H1 (cell line): ENCODE measurements at regions not wholly inside any gene's neighbourhood (a gene's known extent, or its start where the extent isn't known, plus 50 kb on each side); places are given as distances from the start of the nearest gene placed in this dataset.

Experiments used
- CTCF ChIA-PET: fragments of 300-600 bp; sonication (Branson Sonifier 250); formaldehyde crosslinking; loops from one replicate; lab custom pipeline; 2021; ENCODE audit not compliant: partially characterized antibody; lab: Charles Lee
- POLR2A ChIA-PET: fragments of 300-600 bp; sonication (Branson Sonifier 250); formaldehyde crosslinking; loops from one replicate; lab custom pipeline; 2021; ENCODE audit warnings: inconsistent platforms; ENCODE audit not compliant: partially characterized antibody; lab: Charles Lee
- DNase-seq, 2 experiments: peaks; one replicate each; pipeline versions ENCODE4 v3.0.0 to v3.0.0-alpha.2; 2010 to 2022; ENCODE audit warnings: low spot score in 2 of 2, low read depth in 1 of 2, mixed read lengths in 1 of 2
- FAIRE-seq: peaks from 2 replicates; lab custom pipeline; 2011; peaks lifted over from hg19 to GRCh38; lab: Jason Lieb, UNC
- H2AFZ ChIP-seq: 2 replicates; pipeline ENCODE4 v1.8.1; 2012; ENCODE audit warnings: low read length, inconsistent platforms
- H2AK5ac ChIP-seq: 2 replicates; pipeline ENCODE4 v1.6.1; 2013; ENCODE audit warnings: low read depth, low read length
- H2BK120ac ChIP-seq: replicated peaks from 2 replicates; pipeline ENCODE3; 2013; ENCODE audit warnings: low read depth, low read length, inconsistent platforms
- H2BK12ac ChIP-seq: 2 replicates; pipeline ENCODE4 v1.6.1; 2013; ENCODE audit warnings: low read depth, low read length
- H2BK15ac ChIP-seq: 2 replicates; pipeline ENCODE4 v1.6.1; 2013; ENCODE audit warnings: low read length
- H2BK20ac ChIP-seq: 2 replicates; pipeline ENCODE4 v1.6.1; 2013; ENCODE audit warnings: low read length
- H2BK5ac ChIP-seq: 2 replicates; pipeline ENCODE4 v1.6.1; 2013; ENCODE audit warnings: low read depth, low read length
- H3K14ac ChIP-seq: 2 replicates; pipeline ENCODE4 v1.6.1; 2013; ENCODE audit warnings: inconsistent platforms; ENCODE audit not compliant: insufficient read length
- H3K18ac ChIP-seq: 2 replicates; pipeline ENCODE4 v1.6.1; 2013; ENCODE audit warnings: low read length; ENCODE audit errors: extremely low read depth
- H3K23ac ChIP-seq: 2 replicates; pipeline ENCODE4 v1.6.1; 2013; ENCODE audit warnings: inconsistent platforms; ENCODE audit not compliant: insufficient read length
- H3K23me2 ChIP-seq: 2 replicates; pipeline ENCODE4 v1.6.1; 2013; ENCODE audit warnings: low read depth, low read length
- H3K27ac ChIP-seq: 2 replicates; pipeline ENCODE4 v1.6.1; 2011; ENCODE audit warnings: low read depth, low read length, inconsistent platforms
- H3K27me3 ChIP-seq, 4 experiments: replicated peaks in 1 of 4; 1 replicate in 1 of 4; 2 replicates in 3 of 4; pipeline versions ENCODE4 v1.6.1 to v1.8.1; 2011 to 2013; ENCODE audit warnings: low read length in 3 of 4, mild to moderate bottlenecking in 3 of 4, inconsistent platforms in 2 of 4, mixed read lengths in 2 of 4, moderate library complexity in 1 of 4; ENCODE audit not compliant: control insufficient read depth in 3 of 4, insufficient read depth in 3 of 4; ENCODE audit errors: extremely low read depth in 1 of 4
- H3K36me3 ChIP-seq, 4 experiments: 2 replicates each; pipeline versions ENCODE4 v1.6.1 to v1.8.1; 2011 to 2013; ENCODE audit warnings: mild to moderate bottlenecking in 4 of 4, low read length in 3 of 4, moderate library complexity in 2 of 4, control low read depth in 1 of 4, inconsistent platforms in 1 of 4; ENCODE audit not compliant: insufficient read depth in 4 of 4, control insufficient read depth in 2 of 4
- H3K4ac ChIP-seq: replicated peaks from 2 replicates; pipeline ENCODE3; 2013; ENCODE audit warnings: low read length, low read depth, mixed read lengths, inconsistent platforms; ENCODE audit not compliant: insufficient read length
- H3K4me1 ChIP-seq, 4 experiments: replicated peaks in 1 of 4; 1 replicate in 1 of 4; 2 replicates in 3 of 4; pipeline versions ENCODE4 v1.6.1 to v1.8.1; 2011 to 2013; ENCODE audit warnings: low read length in 3 of 4, inconsistent platforms in 2 of 4, mixed read lengths in 1 of 4; ENCODE audit not compliant: insufficient read depth in 4 of 4, control insufficient read depth in 3 of 4
- H3K4me2 ChIP-seq, 2 experiments: 2 replicates each; pipeline versions ENCODE4 v1.6.1 to v1.8.1; 2011 to 2013; ENCODE audit warnings: low read depth in 2 of 2, low read length in 2 of 2, control low read depth in 1 of 2, inconsistent platforms in 1 of 2, mild to moderate bottlenecking in 1 of 2; ENCODE audit not compliant: insufficient read depth in 1 of 2
- H3K4me3 ChIP-seq, 4 experiments: fragments of 200-600, 300-600 bp in 1 of 4; sonication (generic), shearing (Covaris generic), sonication (Bioruptor Twin) in 1 of 4; 2 replicates each; pipeline versions ENCODE4 v1.5.1 to v1.8.1; 2011 to 2016; ENCODE audit warnings: low read length in 4 of 4, low read depth in 3 of 4, control low read depth in 2 of 4, inconsistent platforms in 2 of 4, mild to moderate bottlenecking in 2 of 4, mixed read lengths in 1 of 4, moderate library complexity in 1 of 4; ENCODE audit not compliant: insufficient read depth in 2 of 4; ENCODE audit errors: extremely low read depth in 1 of 4
- H3K56ac ChIP-seq: replicated peaks from 2 replicates; pipeline ENCODE3; 2013; ENCODE audit warnings: low read depth, mild to moderate bottlenecking, mixed read lengths, low read length, inconsistent platforms; ENCODE audit not compliant: insufficient read length
- H3K79me1 ChIP-seq: 2 replicates; pipeline ENCODE4 v1.6.1; 2013; ENCODE audit warnings: low read depth, low read length, control low read depth
- H3K79me2 ChIP-seq, 2 experiments: 2 replicates each; pipeline versions ENCODE4 v1.6.1 to v1.8.1; 2012 to 2013; ENCODE audit warnings: low read length in 2 of 2, mild to moderate bottlenecking in 2 of 2, inconsistent platforms in 1 of 2; ENCODE audit not compliant: insufficient read depth in 2 of 2, control insufficient read depth in 1 of 2
- H3K9ac ChIP-seq, 4 experiments: replicated peaks in 1 of 4; 1 replicate in 1 of 4; 2 replicates in 3 of 4; pipeline versions ENCODE4 v1.6.1 to v1.8.1; 2011 to 2013; ENCODE audit warnings: low read depth in 3 of 4, low read length in 3 of 4, control low read depth in 2 of 4, mild to moderate bottlenecking in 2 of 4, moderate library complexity in 2 of 4, inconsistent platforms in 1 of 4; ENCODE audit errors: extremely low read depth in 1 of 4
- H3K9me3 ChIP-seq, 2 experiments: 2 replicates each; pipeline versions ENCODE4 v1.6.1 to v1.8.1; 2012 to 2013; ENCODE audit warnings: mild to moderate bottlenecking in 2 of 2, moderate library complexity in 2 of 2, control low read depth in 1 of 2, inconsistent platforms in 1 of 2, low read depth in 1 of 2, low read length in 1 of 2, mixed read lengths in 1 of 2; ENCODE audit not compliant: insufficient read depth in 2 of 2
- H4K20me1 ChIP-seq, 2 experiments: replicated peaks in 1 of 2; 2 replicates each; pipeline versions ENCODE3 to v1.8.1; 2011 to 2013; ENCODE audit warnings: inconsistent platforms in 2 of 2, low read length in 2 of 2, mild to moderate bottlenecking in 1 of 2; ENCODE audit not compliant: insufficient read depth in 2 of 2, control insufficient read depth in 1 of 2
- H4K5ac ChIP-seq: 2 replicates; pipeline ENCODE4 v1.6.1; 2013; ENCODE audit warnings: low read length, low read depth, mixed read lengths, inconsistent platforms; ENCODE audit not compliant: insufficient read length
- H4K8ac ChIP-seq: 2 replicates; pipeline ENCODE4 v1.8.0; 2013; ENCODE audit warnings: mild to moderate bottlenecking, moderate library complexity, low read length, inconsistent platforms; ENCODE audit not compliant: insufficient read depth; ENCODE audit errors: extremely low read depth
- H4K91ac ChIP-seq: replicated peaks from 2 replicates; pipeline ENCODE3; 2013; ENCODE audit warnings: low read length, mixed read lengths, inconsistent platforms; ENCODE audit not compliant: insufficient read length
- BRCA1 ChIP-seq: IDR thresholded peaks from 2 replicates; pipeline ENCODE4 v1.6.1; 2012; ENCODE audit warnings: low read depth, low read length, improper control_type of control experiment
- CBX5 ChIP-seq: fragments of 300-800, 300-1000 bp; sonication (generic); IDR thresholded peaks from 2 replicates; pipeline ENCODE4 v1.7.1; 2016; ENCODE audit warnings: antibody characterized with exemption, low read length, low read depth
- CHD1 ChIP-seq: IDR thresholded peaks from 2 replicates; pipeline ENCODE4 v1.6.1; 2012; ENCODE audit warnings: low read depth, low read length, improper control_type of control experiment
- WGBS, 2 experiments: shearing (Covaris generic) in 1 of 2; methylation state at CpG; one replicate each; pipeline versions ENCODE4 v1.1.6 to v1.1.7; 2013 to 2015; ENCODE audit warnings: low lambda C conversion rate in 2 of 2, mixed read lengths in 2 of 2, inconsistent platforms in 1 of 2, low coverage in 1 of 2, missing lambda C conversion rate in 1 of 2; ENCODE audit not compliant: insufficient replicate concordance in 2 of 2, insufficient coverage in 1 of 2, insufficient read length in 1 of 2; ENCODE audit errors: extremely low coverage in 1 of 2, missing lambda C conversion rate in 1 of 2; 5-methylcytosine and 5-hydroxymethylcytosine counted together

GRCh38 chr3:194970066-194970465 lies 284.4 kb downstream of the FAM43A start:
- Histone ChIP-seq H3K36me3 (no peaks in the 10 kb centered on the region), H3K9me3 (peaks cover 0 to 3% of the 10 kb centered on the region in 2 experiments; a peak in 1 of 4 replicates), H2BK12ac (no peak overlapping the region), H2BK5ac (no peak overlapping the region), H3K27me3 (no peaks in the 10 kb centered on the region), H3K4me1 (no peaks in the 10 kb centered on the region), H4K20me1 (no peaks in the 10 kb centered on the region), H3K4ac (no peak overlapping the region), H3K18ac (no peak overlapping the region), H3K56ac (no peak overlapping the region), H4K91ac (no peak overlapping the region), H3K9ac (no peak overlapping the region), H2BK120ac (no peak overlapping the region), H2AFZ (no peak overlapping the region), H3K4me3 (no peak overlapping the region), H3K79me2 (no peaks in the 10 kb centered on the region), H3K27ac (no peak overlapping the region), H3K23me2 (no peaks in the 10 kb centered on the region), H2AK5ac (no peak overlapping the region), H2BK15ac (no peak overlapping the region), H3K79me1 (no peaks in the 10 kb centered on the region), H3K14ac (no peak overlapping the region), H4K5ac (no peak overlapping the region), H3K4me2 (no peak overlapping the region), H4K8ac (no peak overlapping the region), H3K23ac (no peak overlapping the region), H2BK20ac (no peak overlapping the region)
- WGBS, 2 experiments: 92% methylated on average over 4 of the region's 4 CpGs; no CpG with 5 or more reads in 1 of the 2 experiments
- POLR2A ChIA-PET: no interaction called here
- no peak for DNase-seq
- FAIRE-seq: no peak
- CTCF ChIA-PET: interaction anchor here (0.9 to 1.7 kb wide), 3 partner anchors 33 to 562 kb away, joined by 3 to 4 read pairs (median 3); no protein-coding TSS in a partner anchor
- TF ChIP-seq CBX5: no peak
- no peak for TF ChIP-seq BRCA1
- no peak for TF ChIP-seq CHD1
